Astrocyte of the cerebellum (primary cell): ENCODE measurements at regions not wholly inside any gene's neighbourhood (a gene's known extent, or its start where the extent isn't known, plus 50 kb on each side); places are given as distances from the start of the nearest gene placed in this dataset.
A peak's percentile ranks its signal among the peaks of the same experiment; 100 is the strongest.

Experiments used
- DNase-seq: peaks from one replicate; pipeline ENCODE4 v3.0.0-alpha.2; 2011; ENCODE audit warnings: low read depth
- H3K4me3 ChIP-seq: 2 replicates; pipeline ENCODE4 v1.5.1; 2011; ENCODE audit warnings: mild to moderate bottlenecking, low read depth, low read length, moderate library complexity
- in situ Hi-C: cut with HindIII; loops from 2 replicates; pipeline ENCODE4 v1.10.0; 2017; ENCODE audit warnings: low sequenced_read_pairs
- TF ChIP-seq, protein P1 (sequence below): IDR thresholded peaks from 2 replicates; pipeline ENCODE4 v1.5.1; 2012; ENCODE audit warnings: low read length, low read depth, moderate library complexity, mild to moderate bottlenecking; ENCODE audit errors: missing control alignments

DNA sequence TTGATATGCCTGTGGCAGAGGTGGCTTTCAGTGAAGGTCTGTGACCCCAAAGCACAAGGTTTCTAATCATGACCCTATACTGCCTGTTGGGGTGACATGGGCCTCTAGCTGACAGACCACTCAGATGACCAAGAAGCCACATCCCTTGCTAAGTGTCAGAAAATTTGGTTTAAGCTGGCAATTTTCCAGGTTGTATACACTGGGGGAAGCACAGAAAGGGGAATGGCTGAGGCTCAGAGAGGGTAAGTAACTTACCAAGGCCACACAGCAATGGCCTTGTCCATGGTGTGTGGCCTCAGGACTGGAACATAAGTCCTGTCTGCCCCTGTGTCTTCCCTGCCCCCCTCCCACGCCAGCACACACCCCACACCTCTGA, 66.9 kb upstream of the PRDM11 start:
- TF ChIP-seq, protein P1, sequence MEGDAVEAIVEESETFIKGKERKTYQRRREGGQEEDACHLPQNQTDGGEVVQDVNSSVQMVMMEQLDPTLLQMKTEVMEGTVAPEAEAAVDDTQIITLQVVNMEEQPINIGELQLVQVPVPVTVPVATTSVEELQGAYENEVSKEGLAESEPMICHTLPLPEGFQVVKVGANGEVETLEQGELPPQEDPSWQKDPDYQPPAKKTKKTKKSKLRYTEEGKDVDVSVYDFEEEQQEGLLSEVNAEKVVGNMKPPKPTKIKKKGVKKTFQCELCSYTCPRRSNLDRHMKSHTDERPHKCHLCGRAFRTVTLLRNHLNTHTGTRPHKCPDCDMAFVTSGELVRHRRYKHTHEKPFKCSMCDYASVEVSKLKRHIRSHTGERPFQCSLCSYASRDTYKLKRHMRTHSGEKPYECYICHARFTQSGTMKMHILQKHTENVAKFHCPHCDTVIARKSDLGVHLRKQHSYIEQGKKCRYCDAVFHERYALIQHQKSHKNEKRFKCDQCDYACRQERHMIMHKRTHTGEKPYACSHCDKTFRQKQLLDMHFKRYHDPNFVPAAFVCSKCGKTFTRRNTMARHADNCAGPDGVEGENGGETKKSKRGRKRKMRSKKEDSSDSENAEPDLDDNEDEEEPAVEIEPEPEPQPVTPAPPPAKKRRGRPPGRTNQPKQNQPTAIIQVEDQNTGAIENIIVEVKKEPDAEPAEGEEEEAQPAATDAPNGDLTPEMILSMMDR, result no peak
- H3K4me3 ChIP-seq, result no peak overlapping the region
- DNase-seq, result no peak
- in situ Hi-C loops, result no loop called here

GRCh38 chr11:45079943-45080719, 66.3 kb upstream of the PRDM11 start:
- no peak for DNase-seq
- TF ChIP-seq, protein P1, result no peak
- H3K4me3 ChIP-seq, result no peak overlapping the region
- in situ Hi-C loops, result no loop called here

DNA sequence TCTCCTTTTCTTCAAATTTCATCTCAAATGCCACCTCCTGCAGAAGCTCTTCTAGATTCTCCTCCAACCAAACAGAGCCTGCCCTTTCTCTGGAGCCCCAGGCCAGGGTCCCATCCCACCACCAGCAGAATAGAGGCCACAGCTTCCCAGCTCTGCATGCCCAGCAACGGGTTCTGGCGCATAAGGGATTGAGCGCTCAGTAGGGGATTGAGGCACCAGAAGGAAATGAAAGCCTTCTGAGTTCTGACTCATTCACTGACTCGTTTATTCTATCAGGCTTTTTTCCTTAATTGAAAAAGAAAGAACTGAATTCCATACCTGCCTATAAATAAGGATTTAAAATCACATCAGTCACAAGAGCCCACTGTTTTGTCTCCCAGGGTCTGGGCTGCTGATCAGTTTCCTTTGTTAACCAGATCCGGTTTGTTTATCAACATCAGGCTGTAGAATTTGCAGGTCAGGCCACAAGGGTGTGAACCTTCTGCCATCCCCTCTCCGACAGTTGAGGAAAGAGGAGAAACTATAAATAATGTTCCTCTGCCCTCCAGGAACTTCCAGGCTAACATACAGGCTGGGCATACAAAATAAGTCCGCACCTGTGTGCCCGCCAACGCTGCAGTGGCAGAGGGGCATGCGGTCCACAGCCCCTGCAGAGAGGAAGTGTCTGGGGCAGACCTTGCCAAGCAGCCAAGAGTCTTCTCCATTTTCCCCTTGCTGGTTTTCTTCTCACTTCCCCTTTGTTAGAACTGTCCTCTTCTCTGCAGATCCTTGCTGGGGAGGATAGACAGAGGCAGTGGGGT, 63.5 kb upstream of the PRDM11 start:
- DNase-seq, result no peak
- H3K4me3 ChIP-seq, result no peak overlapping the region
- in situ Hi-C loops, result no loop called here
- TF ChIP-seq, protein P1, result no peak

- TF ChIP-seq, protein P1, result peak; percentile 45
- in situ Hi-C loops, result no loop called here
- H3K4me3 ChIP-seq, result no peak overlapping the region
- DNase-seq, result no peak
Measured at GRCh38 chr11:45083544-45084087, 62.8 kb upstream of the PRDM11 start.

- in situ Hi-C loops, result no loop called here
- TF ChIP-seq, protein P1, result no peak
- no peak overlapping the region for H3K4me3 ChIP-seq
- DNase-seq, result no peak
Measured at GRCh38 chr11:45085646-45086501, 60.6 kb upstream of the PRDM11 start.

- TF ChIP-seq, protein P1, result no peak
- in situ Hi-C loops, result no loop called here
Measured at GRCh38 chr11:45086526-45086925, 59.9 kb upstream of the PRDM11 start.

More at GRCh38 chr11:45086526-45086925, 59.9 kb upstream of the PRDM11 start:
- H3K4me3 ChIP-seq, result no peak overlapping the region
- no peak for DNase-seq
